H1 (cell line): ENCODE measurements at regions not wholly inside any gene's neighbourhood (a gene's known extent, or its start where the extent isn't known, plus 50 kb on each side); places are given as distances from the start of the nearest gene placed in this dataset.

Experiments
- CTCF ChIA-PET: fragments of 300-600 bp; sonication (Branson Sonifier 250); formaldehyde crosslinking; loops from one replicate; lab custom pipeline; 2021; ENCODE audit not compliant: partially characterized antibody; lab: Charles Lee
- POLR2A ChIA-PET: fragments of 300-600 bp; sonication (Branson Sonifier 250); formaldehyde crosslinking; loops from one replicate; lab custom pipeline; 2021; ENCODE audit warnings: inconsistent platforms; ENCODE audit not compliant: partially characterized antibody; lab: Charles Lee
- DNase-seq, 2 experiments: peaks; one replicate each; pipeline versions ENCODE4 v3.0.0 to v3.0.0-alpha.2; 2010 to 2022; ENCODE audit warnings: low spot score in 2 of 2, low read depth in 1 of 2, mixed read lengths in 1 of 2
- FAIRE-seq: peaks from 2 replicates; lab custom pipeline; 2011; peaks lifted over from hg19 to GRCh38; lab: Jason Lieb, UNC
- H2AFZ ChIP-seq: 2 replicates; pipeline ENCODE4 v1.8.1; 2012; ENCODE audit warnings: low read length, inconsistent platforms
- H2AK5ac ChIP-seq: 2 replicates; pipeline ENCODE4 v1.6.1; 2013; ENCODE audit warnings: low read depth, low read length
- H2BK120ac ChIP-seq: replicated peaks from 2 replicates; pipeline ENCODE3; 2013; ENCODE audit warnings: low read depth, low read length, inconsistent platforms
- H2BK12ac ChIP-seq: 2 replicates; pipeline ENCODE4 v1.6.1; 2013; ENCODE audit warnings: low read depth, low read length
- H2BK15ac ChIP-seq: 2 replicates; pipeline ENCODE4 v1.6.1; 2013; ENCODE audit warnings: low read length
- H2BK20ac ChIP-seq: 2 replicates; pipeline ENCODE4 v1.6.1; 2013; ENCODE audit warnings: low read length
- H2BK5ac ChIP-seq: 2 replicates; pipeline ENCODE4 v1.6.1; 2013; ENCODE audit warnings: low read depth, low read length
- H3K14ac ChIP-seq: 2 replicates; pipeline ENCODE4 v1.6.1; 2013; ENCODE audit warnings: inconsistent platforms; ENCODE audit not compliant: insufficient read length
- H3K18ac ChIP-seq: 2 replicates; pipeline ENCODE4 v1.6.1; 2013; ENCODE audit warnings: low read length; ENCODE audit errors: extremely low read depth
- H3K23ac ChIP-seq: 2 replicates; pipeline ENCODE4 v1.6.1; 2013; ENCODE audit warnings: inconsistent platforms; ENCODE audit not compliant: insufficient read length
- H3K23me2 ChIP-seq: 2 replicates; pipeline ENCODE4 v1.6.1; 2013; ENCODE audit warnings: low read depth, low read length
- H3K27ac ChIP-seq: 2 replicates; pipeline ENCODE4 v1.6.1; 2011; ENCODE audit warnings: low read depth, low read length, inconsistent platforms
- H3K27me3 ChIP-seq, 4 experiments: replicated peaks in 1 of 4; 1 replicate in 1 of 4; 2 replicates in 3 of 4; pipeline versions ENCODE4 v1.6.1 to v1.8.1; 2011 to 2013; ENCODE audit warnings: low read length in 3 of 4, mild to moderate bottlenecking in 3 of 4, inconsistent platforms in 2 of 4, mixed read lengths in 2 of 4, moderate library complexity in 1 of 4; ENCODE audit not compliant: control insufficient read depth in 3 of 4, insufficient read depth in 3 of 4; ENCODE audit errors: extremely low read depth in 1 of 4
- H3K36me3 ChIP-seq, 4 experiments: 2 replicates each; pipeline versions ENCODE4 v1.6.1 to v1.8.1; 2011 to 2013; ENCODE audit warnings: mild to moderate bottlenecking in 4 of 4, low read length in 3 of 4, moderate library complexity in 2 of 4, control low read depth in 1 of 4, inconsistent platforms in 1 of 4; ENCODE audit not compliant: insufficient read depth in 4 of 4, control insufficient read depth in 2 of 4
- H3K4ac ChIP-seq: replicated peaks from 2 replicates; pipeline ENCODE3; 2013; ENCODE audit warnings: low read length, low read depth, mixed read lengths, inconsistent platforms; ENCODE audit not compliant: insufficient read length
- H3K4me1 ChIP-seq, 4 experiments: replicated peaks in 1 of 4; 1 replicate in 1 of 4; 2 replicates in 3 of 4; pipeline versions ENCODE4 v1.6.1 to v1.8.1; 2011 to 2013; ENCODE audit warnings: low read length in 3 of 4, inconsistent platforms in 2 of 4, mixed read lengths in 1 of 4; ENCODE audit not compliant: insufficient read depth in 4 of 4, control insufficient read depth in 3 of 4
- H3K4me2 ChIP-seq, 2 experiments: 2 replicates each; pipeline versions ENCODE4 v1.6.1 to v1.8.1; 2011 to 2013; ENCODE audit warnings: low read depth in 2 of 2, low read length in 2 of 2, control low read depth in 1 of 2, inconsistent platforms in 1 of 2, mild to moderate bottlenecking in 1 of 2; ENCODE audit not compliant: insufficient read depth in 1 of 2
- H3K4me3 ChIP-seq, 4 experiments: fragments of 200-600, 300-600 bp in 1 of 4; sonication (generic), shearing (Covaris generic), sonication (Bioruptor Twin) in 1 of 4; 2 replicates each; pipeline versions ENCODE4 v1.5.1 to v1.8.1; 2011 to 2016; ENCODE audit warnings: low read length in 4 of 4, low read depth in 3 of 4, control low read depth in 2 of 4, inconsistent platforms in 2 of 4, mild to moderate bottlenecking in 2 of 4, mixed read lengths in 1 of 4, moderate library complexity in 1 of 4; ENCODE audit not compliant: insufficient read depth in 2 of 4; ENCODE audit errors: extremely low read depth in 1 of 4
- H3K56ac ChIP-seq: replicated peaks from 2 replicates; pipeline ENCODE3; 2013; ENCODE audit warnings: low read depth, mild to moderate bottlenecking, mixed read lengths, low read length, inconsistent platforms; ENCODE audit not compliant: insufficient read length
- H3K79me1 ChIP-seq: 2 replicates; pipeline ENCODE4 v1.6.1; 2013; ENCODE audit warnings: low read depth, low read length, control low read depth
- H3K79me2 ChIP-seq, 2 experiments: 2 replicates each; pipeline versions ENCODE4 v1.6.1 to v1.8.1; 2012 to 2013; ENCODE audit warnings: low read length in 2 of 2, mild to moderate bottlenecking in 2 of 2, inconsistent platforms in 1 of 2; ENCODE audit not compliant: insufficient read depth in 2 of 2, control insufficient read depth in 1 of 2
- H3K9ac ChIP-seq, 4 experiments: replicated peaks in 1 of 4; 1 replicate in 1 of 4; 2 replicates in 3 of 4; pipeline versions ENCODE4 v1.6.1 to v1.8.1; 2011 to 2013; ENCODE audit warnings: low read depth in 3 of 4, low read length in 3 of 4, control low read depth in 2 of 4, mild to moderate bottlenecking in 2 of 4, moderate library complexity in 2 of 4, inconsistent platforms in 1 of 4; ENCODE audit errors: extremely low read depth in 1 of 4
- H3K9me3 ChIP-seq, 2 experiments: 2 replicates each; pipeline versions ENCODE4 v1.6.1 to v1.8.1; 2012 to 2013; ENCODE audit warnings: mild to moderate bottlenecking in 2 of 2, moderate library complexity in 2 of 2, control low read depth in 1 of 2, inconsistent platforms in 1 of 2, low read depth in 1 of 2, low read length in 1 of 2, mixed read lengths in 1 of 2; ENCODE audit not compliant: insufficient read depth in 2 of 2
- H4K20me1 ChIP-seq, 2 experiments: replicated peaks in 1 of 2; 2 replicates each; pipeline versions ENCODE3 to v1.8.1; 2011 to 2013; ENCODE audit warnings: inconsistent platforms in 2 of 2, low read length in 2 of 2, mild to moderate bottlenecking in 1 of 2; ENCODE audit not compliant: insufficient read depth in 2 of 2, control insufficient read depth in 1 of 2
- H4K5ac ChIP-seq: 2 replicates; pipeline ENCODE4 v1.6.1; 2013; ENCODE audit warnings: low read length, low read depth, mixed read lengths, inconsistent platforms; ENCODE audit not compliant: insufficient read length
- H4K8ac ChIP-seq: 2 replicates; pipeline ENCODE4 v1.8.0; 2013; ENCODE audit warnings: mild to moderate bottlenecking, moderate library complexity, low read length, inconsistent platforms; ENCODE audit not compliant: insufficient read depth; ENCODE audit errors: extremely low read depth
- H4K91ac ChIP-seq: replicated peaks from 2 replicates; pipeline ENCODE3; 2013; ENCODE audit warnings: low read length, mixed read lengths, inconsistent platforms; ENCODE audit not compliant: insufficient read length
- ASH2L ChIP-seq: fragments of 200-600, 300-600 bp; sonication (generic); IDR thresholded peaks from one replicate; pipeline ENCODE4 v1.7.1; 2017; ENCODE audit warnings: low read length
- CTCF ChIP-seq, 3 experiments: IDR thresholded peaks; 1 replicate in 2 of 3; 2 replicates in 1 of 3; pipeline versions ENCODE4 v1.5.1 to v1.6.1; 2011; ENCODE audit warnings: low read length in 3 of 3, mild to moderate bottlenecking in 3 of 3, inconsistent platforms in 2 of 3, low read depth in 1 of 3, moderate library complexity in 1 of 3; ENCODE audit not compliant: insufficient read depth in 1 of 3; ENCODE audit errors: control extremely low read depth in 1 of 3
- EGR1 ChIP-seq: IDR thresholded peaks from 2 replicates; pipeline ENCODE4 v1.6.1; 2011; ENCODE audit warnings: low read depth, low read length, borderline replicate concordance
- MAX ChIP-seq: IDR thresholded peaks from 2 replicates; pipeline ENCODE4 v1.6.1; 2012; ENCODE audit warnings: inconsistent platforms
- NRF1 ChIP-seq: IDR thresholded peaks from 2 replicates; pipeline ENCODE4 v1.6.1; 2011; ENCODE audit warnings: mild to moderate bottlenecking, low read depth, low read length, improper control_type of control experiment
- PHF8 ChIP-seq: fragments of 200-600 bp; sonication (generic); conservative IDR thresholded peaks from 2 replicates; pipeline ENCODE4 v1.7.1; 2012; ENCODE audit warnings: low read depth, mild to moderate bottlenecking, inconsistent platforms, low read length, moderate library complexity
- POLR2A ChIP-seq, 2 experiments: IDR thresholded peaks; 1 replicate in 1 of 2; 2 replicates in 1 of 2; pipeline ENCODE4 v1.6.1; 2011; ENCODE audit warnings: low read depth in 2 of 2, low read length in 2 of 2, mild to moderate bottlenecking in 2 of 2; ENCODE audit errors: control extremely low read depth in 1 of 2
- RAD21 ChIP-seq, 2 experiments: IDR thresholded peaks in 1 of 2; conservative IDR thresholded peaks in 1 of 2; 2 replicates each; pipeline ENCODE4 v1.6.1; 2011; ENCODE audit warnings: low read depth in 2 of 2, low read length in 2 of 2, improper control_type of control experiment in 1 of 2, inconsistent platforms in 1 of 2, mild to moderate bottlenecking in 1 of 2, moderate library complexity in 1 of 2
- TBP ChIP-seq: IDR thresholded peaks from 2 replicates; pipeline ENCODE4 v1.6.1; 2011; ENCODE audit warnings: low read depth, low read length, improper control_type of control experiment
- WGBS, 2 experiments: shearing (Covaris generic) in 1 of 2; methylation state at CpG; one replicate each; pipeline versions ENCODE4 v1.1.6 to v1.1.7; 2013 to 2015; ENCODE audit warnings: low lambda C conversion rate in 2 of 2, mixed read lengths in 2 of 2, inconsistent platforms in 1 of 2, low coverage in 1 of 2, missing lambda C conversion rate in 1 of 2; ENCODE audit not compliant: insufficient replicate concordance in 2 of 2, insufficient coverage in 1 of 2, insufficient read length in 1 of 2; ENCODE audit errors: extremely low coverage in 1 of 2, missing lambda C conversion rate in 1 of 2; 5-methylcytosine and 5-hydroxymethylcytosine counted together

GRCh38 chr5:158013939-158014338 lies 155.0 kb upstream of the CLINT1 start:
- H3K23me2 ChIP-seq, result no peaks in the 10 kb centered on the region
- peaks cover 2 to 15% (median 10%) of the 10 kb centered on the region in 4 experiments; a peak in 6 of 7 replicates for H3K4me1 ChIP-seq
- H4K8ac ChIP-seq, result no peak overlapping the region
- POLR2A ChIA-PET, result no interaction called here
- H3K27ac ChIP-seq, result no peak overlapping the region
- H2BK12ac ChIP-seq, result peak overlapping the region; percentile 89; the same call in 1 of the 2 replicates
- H3K9me3 ChIP-seq, result no peaks in the 10 kb centered on the region
- H2AFZ ChIP-seq, result peak overlapping the region; percentile 76
- no peak overlapping the region for H3K4ac ChIP-seq
- H2AK5ac ChIP-seq, result no peak overlapping the region
- no peak overlapping the region for H2BK120ac ChIP-seq
- H3K14ac ChIP-seq, result no peak overlapping the region
- no peak overlapping the region for H2BK15ac ChIP-seq
- peak; percentile 7 for FAIRE-seq
- H4K5ac ChIP-seq, result no peak overlapping the region
- peak overlapping the region; percentile 65 for H3K18ac ChIP-seq
- H3K79me2 ChIP-seq, result no peaks in the 10 kb centered on the region
- no peak overlapping the region for H3K4me3 ChIP-seq
- H3K79me1 ChIP-seq, result no peaks in the 10 kb centered on the region
- TF ChIP-seq ASH2L (peak; percentile 7), MAX (no peak), EGR1 (no peak), POLR2A (IDR thresholded peaks at IDR 0.05; ENCODE audit: control extremely low read depth in 1 of 2, low read depth in 2 of 2, low read length in 2 of 2) (no peak), TBP (no peak), RAD21 (IDR thresholded peaks at IDR 0.05 in 1 of 2, conservative IDR thresholded peaks at IDR 0.05 in 1 of 2; ENCODE audit: low read depth in 2 of 2, low read length in 2 of 2) (peak; percentile 78 to 83), PHF8 (no peak), NRF1 (no peak), CTCF (IDR thresholded peaks at IDR 0.05; ENCODE audit: control extremely low read depth in 1 of 3, insufficient read depth in 1 of 3, low read depth in 1 of 3, low read length in 3 of 3) (peak; percentile 60 to 66 (median 63))
- peak overlapping the region; percentile 92; the same call in 1 of the 2 replicates for H2BK5ac ChIP-seq
- H3K56ac ChIP-seq, result no peak overlapping the region
- no peak overlapping the region for H3K23ac ChIP-seq
- peak overlapping the region; percentile 73 for H2BK20ac ChIP-seq
- WGBS, 2 experiments, result 39% methylated on average over 6 of the region's 6 CpGs; no CpG with 5 or more reads in 1 of the 2 experiments
- peak in 1 of 2 experiments; percentile 55 for DNase-seq
- no peaks in the 10 kb centered on the region for H3K36me3 ChIP-seq
- no peaks in the 10 kb centered on the region for H3K27me3 ChIP-seq
- H3K9ac ChIP-seq, result no peak overlapping the region
- peak overlapping the region in 1 of 2 experiments; percentile 88; a peak in 1 of 4 replicates for H3K4me2 ChIP-seq
- CTCF ChIA-PET, result interaction anchor here (0.7 to 3.2 kb wide), 13 partner anchors 14 to 1093 kb away, joined by 3 to 17 read pairs (median 3); no protein-coding TSS in a partner anchor
- H4K91ac ChIP-seq, result peak overlapping the region; percentile 91
- no peaks in the 10 kb centered on the region for H4K20me1 ChIP-seq
